KMS-11 (cell line): ENCODE measurements at regions not wholly inside any gene's neighbourhood (a gene's known extent, or its start where the extent isn't known, plus 50 kb on each side); places are given as distances from the start of the nearest gene placed in this dataset.

ENCODE experiments used
- H2AFZ ChIP-seq: fragments of 200-600 bp; sonication (generic); 2 replicates; pipeline ENCODE4 v1.6.1; 2016; ENCODE audit warnings: antibody characterized with exemption, mixed run types, low read depth
- H3K27ac ChIP-seq: fragments of 200-600 bp; sonication (generic); 2 replicates; pipeline ENCODE4 v1.6.1; 2016; ENCODE audit warnings: mild to moderate bottlenecking, mixed run types
- H3K27me3 ChIP-seq: fragments of 200-600 bp; sonication (generic); 2 replicates; pipeline ENCODE4 v1.6.1; 2017; ENCODE audit warnings: mild to moderate bottlenecking, low read depth, mixed run types, moderate library complexity; ENCODE audit not compliant: insufficient read depth
- H3K36me3 ChIP-seq: fragments of 200-600 bp; sonication (generic); 2 replicates; pipeline ENCODE4 v1.6.1; 2017; ENCODE audit warnings: mild to moderate bottlenecking, mixed run types; ENCODE audit not compliant: insufficient read depth
- H3K4me1 ChIP-seq: fragments of 200-600 bp; sonication (generic); 2 replicates; pipeline ENCODE4 v1.6.1; 2016; ENCODE audit warnings: mild to moderate bottlenecking, low read depth, mixed run types; ENCODE audit not compliant: poor library complexity, severe bottlenecking
- H3K4me2 ChIP-seq: fragments of 200-600 bp; sonication (generic); 2 replicates; pipeline ENCODE4 v1.7.0; 2016; ENCODE audit warnings: mild to moderate bottlenecking, mixed run types
- H3K4me3 ChIP-seq: fragments of 200-600 bp; sonication (generic); IDR thresholded peaks from 2 replicates; pipeline ENCODE4 v1.6.1; 2017; ENCODE audit warnings: low read depth, low read length, mixed read lengths; ENCODE audit not compliant: insufficient read depth
- H3K79me2 ChIP-seq: fragments of 200-600 bp; sonication (generic); 2 replicates; pipeline ENCODE4 v1.6.1; 2016; ENCODE audit warnings: low read depth, mixed run types; ENCODE audit not compliant: insufficient read depth
- H3K9ac ChIP-seq: fragments of 200-600 bp; sonication (generic); 2 replicates; pipeline ENCODE4 v1.6.1; 2016; ENCODE audit warnings: mild to moderate bottlenecking, mixed run types
- H4K20me1 ChIP-seq: fragments of 200-600 bp; sonication (generic); 2 replicates; pipeline ENCODE4 v1.6.1; 2016; ENCODE audit warnings: mild to moderate bottlenecking, mixed run types; ENCODE audit not compliant: insufficient read depth
- TF ChIP-seq, protein P1 (sequence below): fragments of 200-600 bp; sonication (generic); conservative IDR thresholded peaks from 2 replicates; pipeline ENCODE4 v1.6.1; 2017; ENCODE audit warnings: low read depth, mild to moderate bottlenecking, antibody characterized with exemption, low read length, moderate library complexity, mixed read lengths

DNA sequence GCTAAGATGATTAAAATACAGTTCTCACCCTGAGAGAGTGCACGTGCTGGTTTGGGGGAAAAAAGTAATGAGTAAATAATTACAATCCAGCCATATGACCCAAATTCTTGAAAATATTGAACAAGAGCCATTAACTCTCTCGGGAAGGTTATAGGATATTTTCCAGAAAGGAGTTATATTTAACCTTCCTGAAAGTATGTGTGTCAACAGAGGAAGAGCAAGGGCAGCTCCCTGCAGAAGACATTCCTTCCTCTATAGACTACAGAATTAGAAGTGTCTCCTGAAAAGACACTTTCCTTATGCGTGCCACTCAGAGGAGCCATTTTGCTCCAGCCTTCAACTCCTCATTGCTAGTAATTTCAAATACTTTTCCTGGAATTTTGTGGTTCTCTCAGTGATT, 648.7 kb downstream of the USP25 start:
- no peak overlapping the region for H2AFZ ChIP-seq
- H3K4me1 ChIP-seq, result no peaks in the 10 kb centered on the region
- no peaks in the 10 kb centered on the region for H3K36me3 ChIP-seq
- H4K20me1 ChIP-seq, result no peaks in the 10 kb centered on the region
- no peak overlapping the region for H3K4me2 ChIP-seq
- TF ChIP-seq, protein P1, sequence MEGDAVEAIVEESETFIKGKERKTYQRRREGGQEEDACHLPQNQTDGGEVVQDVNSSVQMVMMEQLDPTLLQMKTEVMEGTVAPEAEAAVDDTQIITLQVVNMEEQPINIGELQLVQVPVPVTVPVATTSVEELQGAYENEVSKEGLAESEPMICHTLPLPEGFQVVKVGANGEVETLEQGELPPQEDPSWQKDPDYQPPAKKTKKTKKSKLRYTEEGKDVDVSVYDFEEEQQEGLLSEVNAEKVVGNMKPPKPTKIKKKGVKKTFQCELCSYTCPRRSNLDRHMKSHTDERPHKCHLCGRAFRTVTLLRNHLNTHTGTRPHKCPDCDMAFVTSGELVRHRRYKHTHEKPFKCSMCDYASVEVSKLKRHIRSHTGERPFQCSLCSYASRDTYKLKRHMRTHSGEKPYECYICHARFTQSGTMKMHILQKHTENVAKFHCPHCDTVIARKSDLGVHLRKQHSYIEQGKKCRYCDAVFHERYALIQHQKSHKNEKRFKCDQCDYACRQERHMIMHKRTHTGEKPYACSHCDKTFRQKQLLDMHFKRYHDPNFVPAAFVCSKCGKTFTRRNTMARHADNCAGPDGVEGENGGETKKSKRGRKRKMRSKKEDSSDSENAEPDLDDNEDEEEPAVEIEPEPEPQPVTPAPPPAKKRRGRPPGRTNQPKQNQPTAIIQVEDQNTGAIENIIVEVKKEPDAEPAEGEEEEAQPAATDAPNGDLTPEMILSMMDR, result no peak
- H3K27me3 ChIP-seq, result no peaks in the 10 kb centered on the region
- no peaks in the 10 kb centered on the region for H3K79me2 ChIP-seq
- H3K27ac ChIP-seq, result no peak overlapping the region
- H3K4me3 ChIP-seq, result no peak overlapping the region
- no peak overlapping the region for H3K9ac ChIP-seq

DNA sequence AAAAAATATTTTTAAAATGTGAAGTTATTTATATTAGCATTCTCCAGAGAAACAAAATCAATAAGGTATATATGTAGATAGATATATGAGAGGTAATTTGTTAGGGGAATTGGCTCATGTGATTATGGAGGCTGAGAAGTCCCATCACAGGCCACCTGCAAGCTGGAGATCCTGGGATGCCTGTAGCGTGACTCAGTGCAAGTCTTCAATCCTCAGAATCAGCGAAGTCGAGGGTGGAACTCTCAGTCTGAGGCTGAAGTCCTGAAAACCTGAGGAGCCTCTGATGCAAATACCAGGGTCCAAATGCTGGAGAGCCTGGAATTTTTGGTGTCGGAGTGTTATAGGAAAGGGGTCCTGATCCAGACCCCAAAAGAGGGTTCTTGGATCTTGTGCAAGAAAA, 658.5 kb downstream of the USP25 start:
- Histone ChIP-seq H3K27me3 (no peaks in the 10 kb centered on the region), H2AFZ (no peak overlapping the region), H3K4me3 (no peak overlapping the region), H3K9ac (no peak overlapping the region), H3K27ac (no peak overlapping the region), H3K4me1 (no peaks in the 10 kb centered on the region), H3K4me2 (no peak overlapping the region), H3K79me2 (no peaks in the 10 kb centered on the region), H4K20me1 (no peaks in the 10 kb centered on the region), H3K36me3 (no peaks in the 10 kb centered on the region)
- TF ChIP-seq, protein P1, result no peak

DNA sequence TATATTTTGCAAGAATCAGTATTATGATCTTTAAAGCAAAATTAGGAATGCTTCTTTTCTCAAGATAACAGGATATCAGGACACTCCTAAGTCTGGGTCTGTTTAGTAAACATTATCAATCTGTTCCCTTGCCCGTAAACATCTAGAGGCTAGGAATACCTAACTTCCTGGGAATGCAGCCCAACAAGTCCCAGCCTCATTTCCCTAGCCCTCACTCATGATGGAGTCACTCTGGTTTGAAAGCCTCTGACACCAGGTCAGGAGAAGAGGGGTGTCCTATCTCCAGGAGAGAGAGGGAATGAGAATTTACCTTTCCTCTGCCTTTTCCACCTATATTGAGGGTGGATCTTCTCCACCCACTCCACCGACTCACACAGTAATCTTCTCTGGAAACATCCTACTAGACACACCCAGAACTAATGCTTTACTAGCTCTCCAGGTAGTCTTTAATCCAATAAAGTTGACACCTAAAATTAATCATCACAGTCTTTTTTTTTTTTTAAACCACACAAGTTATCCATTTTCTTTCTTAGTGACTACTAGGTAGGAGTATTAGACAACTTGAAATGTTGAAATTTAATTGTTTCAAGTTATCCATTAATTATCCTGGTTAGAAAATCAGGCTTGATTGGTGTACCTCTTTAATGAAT, 659.3 kb downstream of the USP25 start:
- no peaks in the 10 kb centered on the region for H3K79me2 ChIP-seq
- TF ChIP-seq, protein P1, result no peak
- no peaks in the 10 kb centered on the region for H3K36me3 ChIP-seq
- H2AFZ ChIP-seq, result no peak overlapping the region
- no peak overlapping the region for H3K27ac ChIP-seq
- H3K9ac ChIP-seq, result no peak overlapping the region
- H3K27me3 ChIP-seq, result no peaks in the 10 kb centered on the region
- H3K4me2 ChIP-seq, result no peak overlapping the region
- H3K4me1 ChIP-seq, result no peaks in the 10 kb centered on the region
- H3K4me3 ChIP-seq, result no peak overlapping the region
- no peaks in the 10 kb centered on the region for H4K20me1 ChIP-seq

DNA sequence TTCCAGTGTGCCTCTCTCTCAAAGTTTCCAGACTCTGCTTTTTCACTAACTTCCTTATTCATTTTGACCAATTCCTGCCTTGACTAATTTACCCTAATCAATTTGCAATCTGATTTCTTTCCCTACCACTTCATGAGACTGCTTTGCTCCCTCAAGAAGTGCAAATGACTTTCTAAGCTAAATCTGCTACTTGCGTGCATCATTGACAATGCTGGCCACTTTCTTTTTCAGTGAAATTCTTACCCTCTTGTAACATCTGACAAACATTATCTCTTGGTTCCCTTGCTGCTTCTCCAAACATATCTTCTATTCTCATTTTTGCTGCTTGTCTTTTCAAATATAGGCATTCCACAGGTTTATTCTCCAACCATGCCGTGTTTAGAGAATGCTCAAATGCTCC, 659.9 kb downstream of the USP25 start:
- H3K36me3 ChIP-seq, result no peaks in the 10 kb centered on the region
- H3K4me3 ChIP-seq, result no peak overlapping the region
- no peak overlapping the region for H2AFZ ChIP-seq
- TF ChIP-seq, protein P1, result no peak
- H3K27me3 ChIP-seq, result no peaks in the 10 kb centered on the region
- no peaks in the 10 kb centered on the region for H4K20me1 ChIP-seq
- no peak overlapping the region for H3K9ac ChIP-seq
- H3K79me2 ChIP-seq, result no peaks in the 10 kb centered on the region
- no peak overlapping the region for H3K27ac ChIP-seq
- no peak overlapping the region for H3K4me2 ChIP-seq
- no peaks in the 10 kb centered on the region for H3K4me1 ChIP-seq
